CD4-positive, alpha-beta T cell treated with Interleukin-17A for 4 hours (primary cell): ENCODE measurements at regions not wholly inside any gene's neighbourhood (a gene's known extent, or its start where the extent isn't known, plus 50 kb on each side); places are given as distances from the start of the nearest gene placed in this dataset.
"Not testable (repeated sequence)": the region's sequence is repeated elsewhere in the genome, so short reads cannot be mapped to it uniquely, and the experiment has no call there.

Experiments
- DNase-seq: peaks from one replicate; pipeline ENCODE4 v3.0.0-alpha.2; 2020; ENCODE audit warnings: mixed read lengths

DNA sequence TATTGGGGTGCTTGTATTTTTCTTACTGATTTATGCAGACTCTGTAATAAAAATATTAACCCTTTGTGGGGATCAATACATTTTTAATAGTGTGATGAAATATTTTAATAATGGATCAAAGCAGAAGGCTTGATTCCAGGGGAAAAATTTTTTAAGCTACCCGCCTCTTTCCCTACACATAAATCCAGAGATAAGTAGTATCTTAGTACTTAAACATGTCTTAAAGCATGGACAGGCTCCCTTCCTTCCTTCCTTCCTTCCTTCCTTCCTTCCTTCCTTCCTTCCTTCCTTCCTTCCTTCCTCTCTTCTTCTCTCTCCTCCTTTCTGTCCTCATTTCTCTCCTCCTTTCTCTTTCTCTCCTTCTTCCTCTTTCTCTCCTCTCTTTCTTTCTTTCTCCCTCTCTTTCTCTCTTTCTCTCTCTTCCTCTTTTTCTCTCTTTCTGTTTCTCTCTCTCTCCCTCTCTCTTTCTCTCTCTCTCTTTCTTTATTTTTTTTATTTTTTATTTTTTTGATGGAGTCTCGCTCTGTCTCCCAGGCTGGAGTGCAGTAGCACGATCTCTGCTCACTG is 78.0 kb upstream of the SPRY4 start:
- DNase-seq: no peak

DNA sequence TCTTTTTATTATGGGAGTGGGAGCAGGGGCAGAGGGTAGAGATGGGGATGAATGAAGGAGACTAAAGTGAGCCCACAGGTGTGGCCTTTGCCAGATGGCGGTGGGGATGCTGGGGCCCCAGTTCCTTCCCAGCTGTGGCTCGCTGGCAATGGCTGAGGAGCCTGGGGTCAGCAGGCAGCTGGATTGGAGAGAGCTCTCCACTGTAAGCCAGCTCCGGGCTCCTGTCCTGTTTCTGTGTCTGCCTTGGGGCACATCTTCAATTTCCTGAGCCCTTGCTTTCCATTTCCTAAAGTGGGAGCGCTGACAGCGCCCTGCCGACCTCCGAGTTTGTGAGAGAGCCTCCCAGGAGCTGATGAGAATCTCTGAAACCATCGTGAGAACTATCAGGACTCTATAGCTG is 75.6 kb upstream of the SPRY4 start:
- DNase-seq: no peak

DNA sequence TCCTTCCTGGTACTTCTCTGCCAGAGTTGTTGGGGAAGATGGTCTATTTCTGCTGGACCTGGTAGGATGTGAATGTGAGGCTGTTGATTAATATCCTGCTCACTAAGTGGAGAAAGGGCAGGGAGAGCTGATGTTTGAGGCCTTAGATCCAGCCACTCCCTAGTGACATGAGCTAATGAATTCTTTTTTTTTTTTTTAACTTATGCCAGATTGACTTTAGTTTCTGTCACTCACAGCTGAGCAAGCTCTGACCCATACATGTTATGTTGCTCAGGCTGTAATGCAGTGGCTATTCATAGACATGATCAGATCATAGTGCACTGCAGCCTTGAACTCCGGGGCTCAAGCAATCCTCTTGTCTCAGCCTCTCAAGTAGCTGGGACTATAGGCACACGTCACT is 75.1 kb upstream of the SPRY4 start:
- no peak for DNase-seq

DNA sequence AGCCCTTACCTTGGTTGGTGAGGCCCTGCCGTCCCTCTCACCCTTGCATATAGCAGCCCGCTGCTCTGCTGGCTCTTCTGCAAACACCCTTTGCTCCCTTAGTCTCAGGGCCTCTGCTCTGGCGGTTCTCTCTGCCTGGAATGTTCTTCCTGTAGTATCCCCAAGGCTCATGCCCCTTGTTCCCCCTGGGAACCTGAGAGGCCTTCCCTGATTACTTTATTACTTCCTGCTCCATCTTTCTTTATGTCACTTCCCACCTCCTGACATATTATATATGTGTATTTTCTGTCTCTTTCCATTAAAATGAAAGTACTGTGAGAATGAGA is 73.9 kb upstream of the SPRY4 start:
- no peak for DNase-seq

DNA sequence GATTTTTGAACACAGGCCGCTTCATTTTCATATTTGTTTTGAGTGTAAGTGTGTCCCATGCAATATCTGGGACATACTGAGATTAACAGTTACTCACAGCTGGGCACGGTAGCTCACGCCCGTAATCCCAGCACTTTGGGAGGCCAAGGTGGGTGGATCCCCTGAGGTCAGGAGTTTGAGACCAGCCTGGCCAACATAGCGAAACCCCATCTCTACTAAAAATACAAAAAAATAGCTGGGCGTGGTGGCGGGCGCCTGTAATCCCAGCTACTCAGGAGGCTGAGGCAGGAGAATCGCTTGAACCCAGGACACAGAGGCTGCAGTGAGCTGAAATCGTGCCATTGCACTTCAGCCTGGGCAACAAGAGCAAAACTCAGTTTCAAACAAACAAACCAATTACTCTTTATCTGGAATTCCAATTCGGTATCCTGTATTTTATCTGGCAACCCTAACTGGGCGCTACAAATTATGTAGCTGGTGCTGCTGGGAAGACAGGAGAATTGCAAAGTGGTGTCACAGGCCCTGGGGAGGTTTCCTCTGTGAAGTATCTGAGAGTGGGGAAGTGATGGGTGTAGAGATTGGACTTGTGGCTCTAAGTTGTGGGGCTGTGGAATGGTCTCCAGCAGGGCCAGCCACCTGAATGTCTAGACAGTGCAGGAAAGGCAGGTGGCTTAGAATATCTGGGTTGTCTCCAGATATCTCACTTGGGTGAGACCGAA is 73.3 kb upstream of the SPRY4 start:
- DNase-seq: not testable (repeated sequence)

DNA sequence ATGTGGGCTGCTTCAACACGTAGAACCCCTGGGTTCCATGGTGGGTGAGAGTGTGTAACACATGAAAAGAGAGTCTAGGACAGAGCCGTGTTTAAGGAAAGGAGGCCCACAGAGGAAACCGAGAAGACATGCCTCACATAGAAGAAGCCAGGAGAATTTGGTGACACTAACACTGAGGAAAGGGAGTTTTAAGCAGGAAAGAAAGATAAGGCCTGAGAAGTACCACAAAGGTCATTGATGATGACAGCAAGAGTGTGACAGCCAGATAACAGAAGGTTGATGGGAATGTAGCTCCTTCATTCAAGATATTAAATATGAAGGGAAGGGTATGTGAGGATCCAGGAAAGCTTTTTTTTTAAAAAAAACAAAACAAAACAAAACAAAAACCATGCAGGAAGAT is 72.4 kb upstream of the SPRY4 start:
- no peak for DNase-seq

DNA sequence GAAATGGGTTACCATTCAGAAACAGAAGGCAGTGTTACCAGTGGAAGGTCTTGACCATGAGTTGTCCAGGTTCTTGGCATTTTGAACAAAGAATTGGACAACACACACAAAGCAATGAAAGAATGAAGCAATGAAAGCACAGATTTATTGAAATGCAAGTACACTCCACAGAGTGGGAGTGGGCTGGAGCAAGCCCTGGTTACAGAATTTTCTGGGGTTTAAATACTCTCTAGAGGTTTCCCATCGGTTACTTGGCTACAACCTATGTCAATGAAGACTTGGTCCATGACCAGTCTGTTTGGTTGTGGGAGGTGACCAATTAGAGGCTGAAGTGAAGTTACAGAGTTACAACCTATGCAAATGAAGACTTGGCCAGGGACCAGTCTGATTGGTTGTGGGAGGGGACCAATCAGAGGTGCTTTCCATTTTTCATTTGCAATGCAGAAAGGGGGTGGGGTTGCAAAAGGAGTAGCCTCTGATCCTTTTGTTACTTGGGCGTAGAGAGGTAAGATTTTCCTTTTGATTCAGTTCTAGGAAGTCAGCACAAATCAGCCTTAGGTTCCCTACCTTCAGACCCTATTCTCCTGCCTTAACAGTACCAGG is 71.7 kb upstream of the SPRY4 start:
- no peak for DNase-seq

DNA sequence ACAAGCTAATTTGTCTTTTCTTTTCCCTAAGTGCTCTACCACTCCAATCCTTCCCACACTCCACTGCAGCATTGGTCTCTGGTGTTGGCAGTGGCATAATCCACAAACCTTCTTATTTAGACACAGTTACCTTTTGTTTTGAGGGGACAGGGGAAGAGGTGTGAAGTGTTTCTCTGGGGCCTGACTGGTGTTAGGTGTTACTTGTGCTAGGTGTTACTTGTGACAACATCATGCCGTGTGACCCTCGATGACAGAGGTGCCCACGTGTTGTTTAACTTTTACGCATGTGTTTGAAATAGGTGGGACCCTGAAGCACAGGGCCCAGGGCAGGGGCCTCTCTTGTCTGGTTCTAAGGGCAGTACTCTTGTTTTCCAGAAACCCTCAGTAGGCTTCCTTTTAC is 70.5 kb upstream of the SPRY4 start:
- DNase-seq: no peak

DNA sequence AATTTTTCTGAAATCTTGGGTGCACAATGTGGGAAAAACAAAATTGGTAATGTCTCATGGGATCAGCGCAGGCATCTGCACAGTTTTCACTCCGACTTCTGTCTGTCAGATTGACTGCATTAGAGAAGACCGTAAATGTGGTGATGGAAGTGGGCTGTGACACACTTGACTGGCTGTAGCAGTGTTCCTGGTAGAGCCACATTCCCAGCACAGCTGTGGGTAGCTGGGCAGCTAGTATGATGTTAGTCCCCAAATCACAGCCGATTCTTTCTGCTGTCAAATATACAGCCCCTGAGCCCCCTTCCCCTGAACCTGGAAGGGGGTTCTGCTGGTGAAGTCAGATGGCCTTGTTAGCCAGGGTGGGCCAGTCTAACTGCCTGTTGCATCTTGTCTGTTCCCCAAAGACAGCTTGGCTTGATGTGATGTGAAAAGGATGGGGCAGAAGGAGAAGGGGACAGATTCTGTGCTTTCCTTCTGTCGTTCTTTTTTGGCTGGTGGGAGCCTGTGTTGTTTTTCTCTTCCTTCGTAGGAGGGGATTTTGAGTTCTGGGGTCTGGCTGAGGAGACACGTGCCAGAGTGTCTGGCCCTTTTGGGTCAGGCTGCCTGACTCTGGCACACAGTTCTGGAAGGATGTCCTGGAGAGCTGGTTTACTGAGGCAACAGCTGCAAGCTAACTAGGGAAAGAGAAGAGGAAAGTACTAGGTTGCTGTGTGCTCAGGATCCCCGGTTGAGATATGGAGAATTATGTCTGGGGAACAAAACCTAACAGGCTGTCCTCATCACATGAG is 66.4 kb upstream of the SPRY4 start:
- DNase-seq: no peak

DNA sequence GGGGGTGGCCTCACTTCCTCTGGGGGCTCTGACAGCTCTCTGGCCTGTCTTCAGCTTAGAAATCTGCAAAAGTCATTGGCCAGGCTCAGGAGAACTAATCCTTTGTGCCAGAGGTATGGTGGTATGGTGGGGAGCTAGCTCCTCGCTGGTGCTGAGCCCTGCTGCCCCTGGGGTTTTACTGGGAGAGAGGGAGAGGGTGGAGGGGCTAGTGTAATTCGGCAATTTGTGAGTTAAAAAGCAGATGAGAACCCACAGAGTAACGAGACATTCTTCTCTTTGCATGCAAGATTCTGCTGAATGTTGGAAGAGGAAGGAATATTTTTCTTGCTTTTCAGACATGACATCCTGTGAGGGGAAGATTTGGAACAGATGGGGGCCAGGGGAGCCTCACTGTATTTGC is 65.5 kb upstream of the SPRY4 start:
- no peak for DNase-seq

DNA sequence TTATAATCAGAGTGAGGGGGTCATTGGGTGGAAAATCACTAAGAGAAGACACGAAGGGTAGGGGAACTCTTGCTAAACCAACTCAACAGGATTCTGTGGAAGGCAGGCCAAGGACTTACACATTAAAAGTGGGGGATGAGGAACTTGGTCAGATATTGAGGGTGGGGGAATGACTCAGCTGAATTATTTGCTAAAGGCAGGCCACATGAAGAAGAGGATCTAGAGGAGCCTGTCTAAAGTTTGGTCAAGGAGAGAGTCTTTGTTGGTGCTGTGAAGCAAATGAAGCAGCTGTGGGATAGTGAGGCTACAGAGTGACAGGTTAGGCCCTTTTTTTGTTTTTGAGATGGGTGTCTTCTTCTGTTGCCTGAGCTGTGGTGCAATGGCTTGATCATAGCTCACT is 63.9 kb upstream of the SPRY4 start:
- DNase-seq: no peak

DNA sequence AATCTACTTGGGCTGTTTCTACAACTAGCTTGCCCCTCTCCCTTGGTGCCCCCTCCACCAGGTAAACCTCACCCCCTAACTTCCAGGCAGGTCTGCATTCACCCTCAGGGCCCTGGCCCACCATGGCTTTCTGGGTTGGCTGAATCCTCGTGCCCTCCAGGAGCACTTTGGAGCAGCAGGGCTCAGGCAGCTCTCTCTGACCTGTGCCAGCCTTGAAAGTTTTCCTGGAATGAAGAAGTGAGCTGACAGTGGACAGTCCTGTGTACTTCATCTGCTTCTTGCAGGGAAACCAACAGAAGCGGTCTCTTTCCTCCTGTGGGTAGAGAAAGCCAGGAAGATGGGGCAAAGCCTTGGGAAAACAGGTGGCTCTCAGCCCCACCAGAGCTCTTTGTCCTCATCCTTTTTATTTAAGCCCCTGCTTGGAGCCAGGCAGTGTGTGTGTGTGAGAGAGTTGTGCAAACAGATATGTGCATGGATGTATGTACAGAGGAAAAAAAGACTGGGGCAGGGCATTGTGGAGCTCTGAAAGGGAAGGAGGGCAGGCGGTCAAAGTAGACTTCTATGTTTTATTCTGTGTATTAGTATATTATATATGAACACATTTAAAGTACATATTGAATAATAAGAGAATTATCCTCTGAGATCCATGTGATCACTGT is 62.3 kb upstream of the SPRY4 start:
- DNase-seq: no peak

DNA sequence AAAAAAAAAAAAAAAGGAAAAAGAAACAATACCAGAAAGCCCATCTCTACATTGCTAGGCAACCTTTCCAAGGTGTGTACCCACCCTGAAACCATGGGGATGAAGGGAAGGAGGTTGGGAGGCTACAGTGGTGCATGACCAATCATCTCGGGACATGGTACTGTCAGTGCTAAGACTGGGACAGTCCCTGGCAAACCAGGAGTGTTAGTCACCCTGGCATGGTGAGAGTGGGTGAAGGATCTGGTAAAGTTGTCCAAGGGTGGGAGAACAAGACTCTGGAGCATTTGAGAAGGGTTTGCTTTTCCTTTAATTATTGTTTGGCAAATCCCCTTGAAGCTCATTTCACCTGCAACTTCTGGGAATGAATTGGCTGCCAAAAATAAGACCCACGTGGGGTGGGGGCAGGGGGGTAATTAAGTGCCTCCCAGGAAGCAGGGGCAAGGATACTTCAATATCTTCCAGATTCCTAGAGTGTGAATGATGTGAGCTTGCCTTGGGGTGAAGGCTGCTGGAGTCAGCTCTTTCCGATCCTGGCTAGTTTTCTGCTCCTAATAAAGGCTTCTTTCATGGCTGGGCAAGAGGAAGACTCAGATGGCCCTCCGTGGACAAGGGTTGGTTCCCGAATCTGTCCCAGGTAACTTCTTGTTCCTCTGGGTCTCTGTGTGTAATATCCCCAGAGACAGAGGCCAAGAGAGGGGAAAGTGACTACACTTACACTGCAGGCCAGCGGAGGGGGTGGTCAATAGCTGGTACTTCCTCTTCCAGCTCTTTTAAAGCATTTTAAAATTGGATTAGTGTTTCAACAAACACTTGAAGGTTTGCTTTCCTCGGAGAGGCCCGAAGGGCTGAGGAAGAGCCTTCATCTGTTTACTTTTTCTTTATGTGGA is 61.6 kb upstream of the SPRY4 start:
- no peak for DNase-seq

DNA sequence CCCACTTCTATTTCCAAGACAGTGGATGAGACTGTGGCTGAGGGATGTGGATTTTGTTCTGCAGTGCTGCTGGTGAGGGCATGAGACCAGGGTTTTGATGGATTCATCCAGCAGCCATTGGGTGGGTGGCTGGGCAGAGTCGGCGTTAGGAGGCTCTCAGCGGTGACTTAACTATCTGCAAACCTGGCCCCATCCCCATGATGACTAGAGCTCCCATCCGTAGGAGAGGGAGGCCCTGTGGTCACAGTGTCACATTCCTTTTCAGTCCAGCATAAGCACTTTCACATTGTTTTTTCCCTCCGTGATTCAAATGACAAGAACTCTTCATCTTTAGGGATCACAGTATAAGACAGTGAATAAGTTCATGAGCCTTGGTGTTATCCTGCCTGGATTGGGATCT is 60.4 kb upstream of the SPRY4 start:
- DNase-seq: no peak

DNA sequence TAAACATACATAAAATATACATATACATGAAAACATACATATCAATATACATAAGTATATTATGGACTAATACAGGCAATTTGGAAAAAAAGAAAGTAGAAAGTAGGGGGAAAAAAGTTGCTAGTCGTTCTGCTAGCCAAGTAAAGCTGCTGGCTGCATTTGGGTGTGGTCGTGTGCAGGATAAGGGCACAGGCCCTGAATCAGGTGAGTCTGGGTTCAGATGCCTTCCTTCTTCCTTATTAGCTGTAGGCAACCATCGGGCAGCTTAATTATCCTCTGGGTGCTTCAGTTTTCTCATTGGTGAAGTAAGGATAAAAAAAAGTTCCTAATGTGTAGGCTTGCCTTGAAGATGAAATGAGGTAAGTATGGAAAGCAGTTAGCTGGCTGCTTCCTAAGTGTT is 59.2 kb upstream of the SPRY4 start:
- no peak for DNase-seq

DNA sequence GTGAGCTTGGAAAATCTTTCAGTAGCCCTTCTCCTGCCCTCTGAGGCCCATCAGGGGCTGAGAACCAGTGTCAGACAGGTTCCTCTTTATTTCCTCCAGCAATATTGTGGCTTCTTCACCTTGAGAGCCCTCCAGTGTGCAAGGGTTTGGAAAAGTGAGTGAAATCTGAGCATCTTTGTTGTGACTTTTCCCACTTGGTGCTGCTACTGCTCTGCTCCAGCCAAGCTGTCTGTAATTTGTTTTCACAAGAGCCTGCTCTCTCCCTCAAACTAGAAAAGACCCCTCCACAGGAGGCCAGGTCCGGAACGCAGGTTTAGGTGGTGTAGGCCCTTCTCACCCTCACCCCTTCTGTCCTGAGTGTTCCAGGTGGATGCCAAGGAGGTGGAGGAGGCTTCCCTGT is 57.4 kb upstream of the SPRY4 start:
- no peak for DNase-seq

DNA sequence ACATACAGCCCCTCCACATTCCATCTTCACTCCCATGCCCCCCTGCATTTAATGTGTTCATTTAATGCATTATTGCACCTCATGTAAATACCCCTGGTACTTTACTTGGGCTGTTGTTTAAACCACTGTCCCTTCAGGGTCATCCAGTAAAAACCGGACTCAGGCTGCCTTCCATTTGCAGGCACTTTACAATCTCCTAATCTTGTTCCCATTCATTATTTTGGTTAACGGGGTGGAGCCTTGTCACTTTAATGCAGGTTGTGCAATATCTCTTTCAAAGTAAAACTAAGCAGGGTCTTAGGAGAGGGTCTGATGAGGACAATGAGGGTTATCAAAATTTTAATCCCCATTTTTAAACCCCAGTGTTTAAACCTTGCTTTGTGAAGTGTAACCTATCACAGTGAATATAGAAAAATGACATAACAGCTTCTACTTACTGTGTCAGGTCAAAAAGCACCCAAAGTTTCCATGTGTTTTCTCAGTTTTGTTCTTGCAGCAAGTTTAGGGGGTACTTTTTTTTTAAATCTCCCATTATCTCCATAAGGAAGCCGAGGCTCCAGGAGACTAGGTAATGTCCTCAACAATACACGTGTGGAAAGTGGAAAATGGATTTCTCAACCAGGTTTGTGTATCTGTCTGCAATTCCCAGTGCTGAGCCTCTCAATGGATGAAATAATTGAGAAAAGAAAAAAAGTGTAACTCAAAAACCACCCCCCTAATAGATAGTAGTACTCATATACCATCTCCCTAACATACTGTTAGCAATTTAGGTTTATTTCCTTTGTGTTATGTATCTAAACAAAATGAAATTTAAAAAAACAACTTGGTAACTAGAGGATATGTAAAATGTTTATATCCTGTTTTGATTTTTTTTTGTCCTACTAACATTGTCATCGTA is 54.2 kb upstream of the SPRY4 start:
- no peak for DNase-seq

DNA sequence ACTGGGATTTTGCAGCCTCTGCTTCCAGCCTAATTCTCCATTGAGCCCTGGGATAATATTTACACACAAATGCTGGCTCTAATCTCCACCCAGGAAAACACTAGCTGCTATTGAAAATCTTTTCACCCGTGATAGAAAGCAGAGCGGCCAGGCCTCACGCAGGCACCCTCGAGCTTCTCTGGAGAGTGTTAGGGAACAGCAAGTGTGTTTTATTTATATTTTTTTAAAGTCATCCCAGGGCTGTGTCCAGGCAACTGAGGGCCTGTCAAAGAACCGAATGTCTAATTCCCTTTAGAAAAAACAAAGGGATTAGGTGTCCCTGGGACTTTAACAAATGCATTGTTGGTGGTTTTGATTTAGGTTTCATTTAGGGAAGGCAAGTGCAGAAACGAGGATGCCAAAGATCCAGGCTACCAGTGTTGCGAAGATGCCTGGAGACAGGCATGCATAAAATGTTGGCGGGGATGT is 51.2 kb upstream of the SPRY4 start:
- DNase-seq: no peak
